ENCODE measurements at regions not wholly inside any gene's neighbourhood (a gene's known extent, or its start where the extent isn't known, plus 50 kb on each side); places are given as distances from the start of the nearest gene placed in this dataset.

DNA sequence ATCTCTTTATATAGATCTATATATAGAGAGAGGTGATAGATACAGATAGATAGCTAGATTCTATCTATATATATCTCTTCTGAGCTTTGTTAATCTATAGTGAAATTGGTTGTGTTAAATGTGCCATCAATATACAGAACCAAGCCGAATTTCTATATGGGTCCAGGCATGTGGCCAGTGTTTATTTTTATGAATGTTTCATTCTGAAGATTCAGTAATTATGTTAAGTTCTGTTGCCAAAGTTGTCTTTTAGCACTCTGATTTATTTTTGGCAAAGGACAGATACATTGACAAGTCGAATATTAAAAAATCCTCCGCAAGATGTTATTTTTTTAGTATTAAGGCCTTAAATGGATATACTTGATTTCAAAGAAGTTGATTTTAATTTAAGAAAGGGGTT is 190.4 kb upstream of the HTR2A start:
- TF ChIP-seq NFE2L2 (IDR thresholded peaks at IDR 0.05; ENCODE audit: low read depth, low read length) (no peak), SMC3 (IDR thresholded peaks at IDR 0.05; ENCODE audit: low read depth, low read length) (no peak), POLR2A (IDR thresholded peaks at IDR 0.05; ENCODE audit: low read depth, low read length) (no peak), CEBPB (IDR thresholded peaks at IDR 0.05; ENCODE audit: low read depth, low read length) (no peak), RAD21 (IDR thresholded peaks at IDR 0.05; ENCODE audit: low read length) (no peak)
- TF ChIP-seq, protein P1, sequence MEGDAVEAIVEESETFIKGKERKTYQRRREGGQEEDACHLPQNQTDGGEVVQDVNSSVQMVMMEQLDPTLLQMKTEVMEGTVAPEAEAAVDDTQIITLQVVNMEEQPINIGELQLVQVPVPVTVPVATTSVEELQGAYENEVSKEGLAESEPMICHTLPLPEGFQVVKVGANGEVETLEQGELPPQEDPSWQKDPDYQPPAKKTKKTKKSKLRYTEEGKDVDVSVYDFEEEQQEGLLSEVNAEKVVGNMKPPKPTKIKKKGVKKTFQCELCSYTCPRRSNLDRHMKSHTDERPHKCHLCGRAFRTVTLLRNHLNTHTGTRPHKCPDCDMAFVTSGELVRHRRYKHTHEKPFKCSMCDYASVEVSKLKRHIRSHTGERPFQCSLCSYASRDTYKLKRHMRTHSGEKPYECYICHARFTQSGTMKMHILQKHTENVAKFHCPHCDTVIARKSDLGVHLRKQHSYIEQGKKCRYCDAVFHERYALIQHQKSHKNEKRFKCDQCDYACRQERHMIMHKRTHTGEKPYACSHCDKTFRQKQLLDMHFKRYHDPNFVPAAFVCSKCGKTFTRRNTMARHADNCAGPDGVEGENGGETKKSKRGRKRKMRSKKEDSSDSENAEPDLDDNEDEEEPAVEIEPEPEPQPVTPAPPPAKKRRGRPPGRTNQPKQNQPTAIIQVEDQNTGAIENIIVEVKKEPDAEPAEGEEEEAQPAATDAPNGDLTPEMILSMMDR (conservative IDR thresholded peaks at IDR 0.05; ENCODE audit: low read depth, low read length): no peak
- TF ChIP-seq, protein P2, sequence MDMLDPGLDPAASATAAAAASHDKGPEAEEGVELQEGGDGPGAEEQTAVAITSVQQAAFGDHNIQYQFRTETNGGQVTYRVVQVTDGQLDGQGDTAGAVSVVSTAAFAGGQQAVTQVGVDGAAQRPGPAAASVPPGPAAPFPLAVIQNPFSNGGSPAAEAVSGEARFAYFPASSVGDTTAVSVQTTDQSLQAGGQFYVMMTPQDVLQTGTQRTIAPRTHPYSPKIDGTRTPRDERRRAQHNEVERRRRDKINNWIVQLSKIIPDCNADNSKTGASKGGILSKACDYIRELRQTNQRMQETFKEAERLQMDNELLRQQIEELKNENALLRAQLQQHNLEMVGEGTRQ (IDR thresholded peaks at IDR 0.05; ENCODE audit: low read depth, low read length): no peak
